Activated CD8-positive, alpha-beta T cell treated with anti-CD3 and anti-CD28 coated beads for 36 hours (primary cell): ENCODE measurements at regions not wholly inside any gene's neighbourhood (a gene's known extent, or its start where the extent isn't known, plus 50 kb on each side); places are given as distances from the start of the nearest gene placed in this dataset.

Experiments used
- ATAC-seq: fragments of 200-7000 bp; cut with Tn5 transposase; one replicate; pipeline ENCODE4 v1.10.0; 2021; ENCODE audit warnings: mild to moderate bottlenecking, moderate library complexity
- CTCF ChIA-PET: fragments of 350-600 bp; sonication (Branson Sonifier 250); formaldehyde crosslinking; loops from one replicate; lab custom pipeline; 2021; ENCODE audit warnings: antibody characterized with exemption; lab: Charles Lee
- POLR2A ChIA-PET: fragments of 350-600 bp; sonication (Branson Sonifier 250); formaldehyde crosslinking; loops from one replicate; lab custom pipeline; 2021; ENCODE audit warnings: antibody characterized with exemption; lab: Charles Lee
- DNase-seq: peaks from one replicate; pipeline ENCODE4 v3.0.0-alpha.2; 2020
- H3K27ac Mint-ChIP-seq: one replicate; pipeline ENCODE4 v1.8.0; 2021; ENCODE audit warnings: mild to moderate bottlenecking, mixed read lengths
- H3K27me3 Mint-ChIP-seq: one replicate; pipeline ENCODE4 v1.8.0; 2021; ENCODE audit warnings: mixed read lengths
- H3K36me3 Mint-ChIP-seq: one replicate; pipeline ENCODE4 v1.8.0; 2021; ENCODE audit warnings: low read depth, mixed read lengths
- H3K4me1 Mint-ChIP-seq: one replicate; pipeline ENCODE4 v1.8.0; 2021; ENCODE audit warnings: low read depth, mixed read lengths
- H3K4me3 Mint-ChIP-seq: one replicate; pipeline ENCODE4 v1.8.0; 2021; ENCODE audit warnings: mild to moderate bottlenecking, moderate library complexity, mixed read lengths
- H3K9me3 Mint-ChIP-seq: one replicate; pipeline ENCODE4 v1.8.0; 2021; ENCODE audit warnings: mixed read lengths
- intact Hi-C: fragments of 100-400 bp; cut with micrococcal nuclease; formaldehyde crosslinking; loops from one replicate; pipeline ENCODE4 v1.10.0; 2022
- TF ChIP-seq, protein P1 (sequence below): fragments of 200-600 bp; IDR thresholded peaks from one replicate; pipeline ENCODE4 v1.8.0; 2022; ENCODE audit warnings: antibody characterized with exemption, mild to moderate bottlenecking

DNA sequence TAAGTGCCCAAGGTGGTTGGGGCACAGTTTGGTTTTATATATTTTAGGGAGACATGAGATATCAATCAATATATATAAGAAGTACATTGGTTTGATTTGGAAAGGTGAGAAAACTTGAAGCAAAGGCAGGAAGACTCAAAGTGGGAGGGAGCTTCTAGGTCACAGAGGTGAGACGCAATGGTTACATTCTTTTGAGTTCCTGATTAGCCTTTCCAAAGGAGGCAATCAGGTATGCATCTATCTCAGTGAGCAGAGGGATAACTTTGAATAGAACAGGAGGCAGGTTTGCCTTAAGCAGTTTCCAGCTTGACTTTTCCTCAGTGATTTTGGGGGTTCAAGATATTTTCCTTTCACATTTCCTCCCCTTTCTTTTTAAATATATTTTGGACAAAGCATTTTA, 58.0 kb upstream of the SLC35F1 start:
- CTCF ChIA-PET: interaction anchor here (0.8 kb wide), 1 partner anchor 126 kb away, joined by 3 read pairs; no protein-coding TSS in a partner anchor
- Mint-ChIP-seq H3K27me3 (peaks cover 1% of the 10 kb centered on the region), H3K9me3 (peaks cover 15% of the 10 kb centered on the region), H3K36me3 (no peaks in the 10 kb centered on the region), H3K27ac (no peak overlapping the region), H3K4me1 (no peaks in the 10 kb centered on the region), H3K4me3 (no peak overlapping the region)
- POLR2A ChIA-PET: no interaction called here
- intact Hi-C loops: no loop called here
- ATAC-seq (no peak), DNase-seq (no peak)
- TF ChIP-seq, protein P1, sequence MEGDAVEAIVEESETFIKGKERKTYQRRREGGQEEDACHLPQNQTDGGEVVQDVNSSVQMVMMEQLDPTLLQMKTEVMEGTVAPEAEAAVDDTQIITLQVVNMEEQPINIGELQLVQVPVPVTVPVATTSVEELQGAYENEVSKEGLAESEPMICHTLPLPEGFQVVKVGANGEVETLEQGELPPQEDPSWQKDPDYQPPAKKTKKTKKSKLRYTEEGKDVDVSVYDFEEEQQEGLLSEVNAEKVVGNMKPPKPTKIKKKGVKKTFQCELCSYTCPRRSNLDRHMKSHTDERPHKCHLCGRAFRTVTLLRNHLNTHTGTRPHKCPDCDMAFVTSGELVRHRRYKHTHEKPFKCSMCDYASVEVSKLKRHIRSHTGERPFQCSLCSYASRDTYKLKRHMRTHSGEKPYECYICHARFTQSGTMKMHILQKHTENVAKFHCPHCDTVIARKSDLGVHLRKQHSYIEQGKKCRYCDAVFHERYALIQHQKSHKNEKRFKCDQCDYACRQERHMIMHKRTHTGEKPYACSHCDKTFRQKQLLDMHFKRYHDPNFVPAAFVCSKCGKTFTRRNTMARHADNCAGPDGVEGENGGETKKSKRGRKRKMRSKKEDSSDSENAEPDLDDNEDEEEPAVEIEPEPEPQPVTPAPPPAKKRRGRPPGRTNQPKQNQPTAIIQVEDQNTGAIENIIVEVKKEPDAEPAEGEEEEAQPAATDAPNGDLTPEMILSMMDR: no peak
